Type B pancreatic cell (in vitro differentiated cells): ENCODE measurements at regions not wholly inside any gene's neighbourhood (a gene's known extent, or its start where the extent isn't known, plus 50 kb on each side); places are given as distances from the start of the nearest gene placed in this dataset.
A peak's percentile ranks its signal among the peaks of the same experiment; 100 is the strongest.

Experiments used
- DNase-seq: peaks from one replicate; pipeline ENCODE4 v3.0.0; 2021; ENCODE audit warnings: mixed read lengths; ENCODE audit not compliant: unreplicated experiment; ENCODE audit errors: extremely low spot score
- H3K27ac Mint-ChIP-seq: 2 replicates; pipeline ENCODE4 v1.8.0; 2021; ENCODE audit warnings: mild to moderate bottlenecking, mixed read lengths
- H3K27me3 Mint-ChIP-seq: 2 replicates; pipeline ENCODE4 v1.8.0; 2021; ENCODE audit warnings: mixed read lengths
- H3K36me3 Mint-ChIP-seq: 2 replicates; pipeline ENCODE4 v1.8.0; 2021; ENCODE audit warnings: mixed read lengths
- H3K4me1 Mint-ChIP-seq: one replicate; pipeline ENCODE4 v1.8.0; 2021; ENCODE audit warnings: mixed read lengths; ENCODE audit not compliant: unreplicated experiment
- H3K4me3 Mint-ChIP-seq: 2 replicates; pipeline ENCODE4 v1.8.0; 2021; ENCODE audit warnings: mild to moderate bottlenecking, mixed read lengths
- H3K9me3 Mint-ChIP-seq: 2 replicates; pipeline ENCODE4 v1.8.0; 2021; ENCODE audit warnings: mixed read lengths
- CTCF ChIP-seq: fragments of 200-600 bp; sonication (generic); conservative IDR thresholded peaks from 2 replicates; pipeline ENCODE4 v1.5.0; 2021; ENCODE audit warnings: antibody characterized with exemption, mild to moderate bottlenecking

- DNase-seq, result no peak
- no peak for TF ChIP-seq CTCF
- H3K9me3 Mint-ChIP-seq, result peaks cover 5% of the 10 kb centered on the region
- no peak overlapping the region for H3K27ac Mint-ChIP-seq
- no peak overlapping the region for H3K4me3 Mint-ChIP-seq
- no peaks in the 10 kb centered on the region for H3K27me3 Mint-ChIP-seq
- peaks cover 10% of the 10 kb centered on the region for H3K4me1 Mint-ChIP-seq
- peaks cover 8% of the 10 kb centered on the region for H3K36me3 Mint-ChIP-seq
Measured at GRCh38 chr3:177516158-177517011, 319.1 kb upstream of the TBL1XR1 start.

DNA sequence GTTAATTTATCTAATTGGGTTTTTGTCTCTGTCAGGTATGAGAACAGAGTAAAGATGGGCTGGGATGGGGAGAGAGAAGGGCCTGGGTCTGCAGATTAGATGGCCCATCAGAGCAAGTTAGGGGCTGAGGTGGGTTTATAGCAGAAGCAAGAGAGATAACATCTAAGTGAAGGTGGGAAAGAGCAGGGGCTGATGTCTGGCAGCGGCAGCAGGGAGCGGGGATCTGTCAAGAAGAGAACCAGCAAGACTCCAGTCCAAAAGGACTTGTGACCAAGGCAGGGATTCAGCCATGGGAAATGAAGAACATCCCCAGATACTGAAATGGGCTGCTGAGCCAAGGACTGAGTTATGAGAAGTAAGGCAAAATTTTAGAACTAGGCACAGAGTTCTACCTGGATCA is 320.6 kb upstream of the TBL1XR1 start:
- no peak for TF ChIP-seq CTCF
- Mint-ChIP-seq H3K4me3 (no peak overlapping the region), H3K4me1 (peaks cover 23% of the 10 kb centered on the region), H3K27ac (no peak overlapping the region), H3K36me3 (peaks cover 6% of the 10 kb centered on the region), H3K9me3 (peaks cover 5% of the 10 kb centered on the region), H3K27me3 (no peaks in the 10 kb centered on the region)
- no peak for DNase-seq

DNA sequence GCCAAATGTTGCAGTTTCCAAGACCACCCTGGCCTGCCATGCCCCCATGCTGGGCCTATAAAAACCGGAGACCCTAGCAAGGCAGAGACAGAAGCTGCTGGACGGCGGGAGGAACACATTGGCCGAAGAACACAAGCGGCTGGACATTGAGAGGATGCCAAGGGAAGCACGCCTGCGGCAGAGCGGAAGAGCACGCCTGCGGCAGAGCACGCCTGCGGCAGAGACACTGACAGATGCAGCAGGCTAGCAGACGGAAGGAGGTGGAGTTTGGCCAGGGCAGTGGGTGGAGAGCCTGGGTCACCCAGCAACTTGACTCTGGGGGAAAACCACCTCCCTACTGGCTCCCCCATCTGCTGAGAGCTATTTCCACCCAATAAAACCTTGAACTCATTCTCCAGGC is 322.3 kb upstream of the TBL1XR1 start:
- peaks cover 35% of the 10 kb centered on the region for H3K4me1 Mint-ChIP-seq
- no peak overlapping the region for H3K4me3 Mint-ChIP-seq
- H3K27ac Mint-ChIP-seq, result no peak overlapping the region
- no peak for DNase-seq
- peaks cover 4% of the 10 kb centered on the region for H3K36me3 Mint-ChIP-seq
- no peaks in the 10 kb centered on the region for H3K27me3 Mint-ChIP-seq
- TF ChIP-seq CTCF, result no peak
- peaks cover 9% of the 10 kb centered on the region for H3K9me3 Mint-ChIP-seq

GRCh38 chr3:177521305-177521704 is 324.0 kb upstream of the TBL1XR1 start:
- Mint-ChIP-seq H3K9me3 (peaks cover 13% of the 10 kb centered on the region), H3K4me3 (peak overlapping the region; percentile 49), H3K27ac (peak overlapping the region; percentile 74), H3K36me3 (peaks cover 4% of the 10 kb centered on the region), H3K27me3 (no peaks in the 10 kb centered on the region), H3K4me1 (peaks cover 41% of the 10 kb centered on the region)
- DNase-seq, result peak; percentile 65
- no peak for TF ChIP-seq CTCF

DNA sequence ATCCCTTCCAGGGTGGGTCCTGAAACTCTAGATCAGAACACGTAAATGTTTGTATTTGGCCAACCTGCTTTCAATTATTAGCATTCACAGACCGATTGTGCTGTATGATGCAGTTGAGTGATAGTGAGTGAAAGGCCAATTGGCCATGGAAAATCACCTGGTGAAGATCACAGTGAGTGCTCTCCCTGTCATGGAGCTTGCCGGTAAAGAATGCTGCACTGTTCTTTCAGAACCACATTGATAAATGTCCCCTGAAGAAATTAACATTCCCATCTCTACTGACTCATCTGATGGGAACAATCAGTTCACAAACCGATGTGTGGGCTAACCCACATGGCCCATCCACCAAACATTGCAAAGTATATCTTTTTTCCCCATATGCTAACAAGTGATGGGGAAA is 324.8 kb upstream of the TBL1XR1 start:
- peak overlapping the region; percentile 32 for H3K4me3 Mint-ChIP-seq
- peaks cover 41% of the 10 kb centered on the region for H3K4me1 Mint-ChIP-seq
- peaks cover 4% of the 10 kb centered on the region for H3K36me3 Mint-ChIP-seq
- TF ChIP-seq CTCF, result no peak
- peak overlapping the region; percentile 14 for H3K27ac Mint-ChIP-seq
- DNase-seq, result no peak
- H3K27me3 Mint-ChIP-seq, result no peaks in the 10 kb centered on the region
- peaks cover 13% of the 10 kb centered on the region for H3K9me3 Mint-ChIP-seq
